Activated CD8-positive, alpha-beta T cell treated with anti-CD3 and anti-CD28 coated beads, Interleukin-2, amount 10 ng/mL, durations not matched to agents 7 days and 5 days (primary cell): ENCODE measurements at regions not wholly inside any gene's neighbourhood (a gene's known extent, or its start where the extent isn't known, plus 50 kb on each side); places are given as distances from the start of the nearest gene placed in this dataset.

Experiments
- ATAC-seq: fragments of 150-1000 bp; cut with Tn5 transposase; one replicate; pipeline ENCODE4 v1.10.0; 2021; ENCODE audit warnings: moderate library complexity
- CTCF ChIA-PET: fragments of 350-600 bp; sonication (Branson Sonifier 250); formaldehyde crosslinking; loops from one replicate; lab custom pipeline; 2021; ENCODE audit warnings: antibody characterized with exemption; lab: Charles Lee
- POLR2A ChIA-PET: fragments of 350-600 bp; sonication (Branson Sonifier 250); formaldehyde crosslinking; loops from one replicate; lab custom pipeline; 2021; ENCODE audit warnings: antibody characterized with exemption; lab: Charles Lee
- DNase-seq: peaks from one replicate; pipeline ENCODE4 v3.0.0-alpha.2; 2020
- H3K27ac Mint-ChIP-seq: one replicate; pipeline ENCODE4 v1.8.0; 2021; ENCODE audit warnings: mild to moderate bottlenecking, mixed read lengths
- H3K27me3 Mint-ChIP-seq: one replicate; pipeline ENCODE4 v1.8.0; 2021; ENCODE audit warnings: low read depth, mixed read lengths
- H3K36me3 Mint-ChIP-seq: one replicate; pipeline ENCODE4 v1.8.0; 2021; ENCODE audit warnings: low read depth, mixed read lengths
- H3K4me1 Mint-ChIP-seq: one replicate; pipeline ENCODE4 v1.8.0; 2021; ENCODE audit warnings: low read depth, mixed read lengths
- H3K4me3 Mint-ChIP-seq: one replicate; pipeline ENCODE4 v1.8.0; 2021; ENCODE audit warnings: mild to moderate bottlenecking, mixed read lengths
- H3K9me3 Mint-ChIP-seq: one replicate; pipeline ENCODE4 v1.8.0; 2022; ENCODE audit warnings: mixed read lengths; ENCODE audit not compliant: insufficient read depth

DNA sequence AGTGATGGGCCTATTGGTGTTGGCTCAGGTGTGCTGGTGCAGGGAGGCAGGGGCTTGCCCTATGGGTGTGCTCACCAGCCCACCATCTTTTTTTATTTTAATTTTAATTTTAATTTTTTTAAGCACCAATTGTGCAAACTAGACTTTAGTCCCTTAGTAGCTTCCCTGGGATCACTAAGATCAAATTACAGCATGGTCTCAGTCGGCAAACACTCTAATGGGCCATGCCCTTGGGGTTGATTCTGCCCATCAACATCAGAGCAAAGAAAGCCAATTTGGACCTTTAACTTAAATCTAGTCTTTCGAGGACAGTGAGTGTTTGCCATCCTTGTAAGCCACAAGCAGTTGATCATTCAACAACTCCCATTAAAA lies 64.7 kb upstream of the KCNE2 start:
- peaks cover 8% of the 10 kb centered on the region for H3K27me3 Mint-ChIP-seq
- H3K4me1 Mint-ChIP-seq: no peaks in the 10 kb centered on the region
- H3K9me3 Mint-ChIP-seq: no peaks in the 10 kb centered on the region
- H3K27ac Mint-ChIP-seq: no peak overlapping the region
- ChIA-PET CTCF (no interaction called here), POLR2A (no interaction called here)
- no peaks in the 10 kb centered on the region for H3K36me3 Mint-ChIP-seq
- H3K4me3 Mint-ChIP-seq: no peak overlapping the region
- no peak for ATAC-seq
- DNase-seq: no peak

DNA sequence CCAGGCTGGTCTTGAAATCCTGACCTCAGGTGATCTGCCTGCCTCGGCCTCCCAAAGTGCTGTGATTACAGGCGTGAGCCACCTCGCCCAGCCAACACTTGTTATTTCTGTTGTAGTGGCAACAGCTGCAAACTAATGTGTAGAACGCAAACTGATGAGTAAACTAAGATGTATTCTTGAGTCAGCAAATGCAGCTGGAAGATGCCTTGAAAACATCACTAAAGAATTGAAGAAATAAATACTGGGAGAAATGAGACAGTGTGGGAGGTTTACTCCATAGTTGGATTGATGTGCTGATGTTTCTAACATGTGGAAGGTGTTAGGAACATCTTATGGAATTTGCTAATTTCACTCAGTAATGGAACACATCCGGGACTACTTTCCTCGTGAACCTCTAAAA lies 61.3 kb upstream of the KCNE2 start:
- H3K36me3 Mint-ChIP-seq: no peaks in the 10 kb centered on the region
- peaks cover 14% of the 10 kb centered on the region for H3K27me3 Mint-ChIP-seq
- no peaks in the 10 kb centered on the region for H3K9me3 Mint-ChIP-seq
- no peak overlapping the region for H3K4me3 Mint-ChIP-seq
- ATAC-seq (no peak), DNase-seq (no peak)
- ChIA-PET CTCF (no interaction called here), POLR2A (no interaction called here)
- no peak overlapping the region for H3K27ac Mint-ChIP-seq
- no peaks in the 10 kb centered on the region for H3K4me1 Mint-ChIP-seq

- Mint-ChIP-seq H3K4me1 (no peaks in the 10 kb centered on the region), H3K4me3 (no peak overlapping the region), H3K36me3 (no peaks in the 10 kb centered on the region), H3K9me3 (no peaks in the 10 kb centered on the region), H3K27me3 (peaks cover 9% of the 10 kb centered on the region), H3K27ac (no peak overlapping the region)
- POLR2A ChIA-PET: no interaction called here
- no peak for ATAC-seq
- DNase-seq: no peak
- CTCF ChIA-PET: no interaction called here
Observed at GRCh38 chr21:34305605-34306604, 57.9 kb upstream of the KCNE2 start.

GRCh38 chr21:34307991-34308532 lies 55.7 kb upstream of the KCNE2 start:
- Mint-ChIP-seq H3K27me3 (peaks cover 7% of the 10 kb centered on the region), H3K27ac (no peak overlapping the region), H3K9me3 (no peaks in the 10 kb centered on the region), H3K4me1 (no peaks in the 10 kb centered on the region), H3K4me3 (no peak overlapping the region), H3K36me3 (no peaks in the 10 kb centered on the region)
- ATAC-seq (no peak), DNase-seq (no peak)
- ChIA-PET POLR2A (no interaction called here), CTCF (no interaction called here)

- ATAC-seq: no peak
- ChIA-PET POLR2A (no interaction called here), CTCF (no interaction called here)
- no peaks in the 10 kb centered on the region for H3K36me3 Mint-ChIP-seq
- no peak overlapping the region for H3K27ac Mint-ChIP-seq
- no peaks in the 10 kb centered on the region for H3K9me3 Mint-ChIP-seq
- no peaks in the 10 kb centered on the region for H3K4me1 Mint-ChIP-seq
- H3K27me3 Mint-ChIP-seq: peaks cover 9% of the 10 kb centered on the region
- DNase-seq: no peak
- no peak overlapping the region for H3K4me3 Mint-ChIP-seq
Observed at GRCh38 chr21:34311561-34312330, 52.1 kb upstream of the KCNE2 start.

DNA sequence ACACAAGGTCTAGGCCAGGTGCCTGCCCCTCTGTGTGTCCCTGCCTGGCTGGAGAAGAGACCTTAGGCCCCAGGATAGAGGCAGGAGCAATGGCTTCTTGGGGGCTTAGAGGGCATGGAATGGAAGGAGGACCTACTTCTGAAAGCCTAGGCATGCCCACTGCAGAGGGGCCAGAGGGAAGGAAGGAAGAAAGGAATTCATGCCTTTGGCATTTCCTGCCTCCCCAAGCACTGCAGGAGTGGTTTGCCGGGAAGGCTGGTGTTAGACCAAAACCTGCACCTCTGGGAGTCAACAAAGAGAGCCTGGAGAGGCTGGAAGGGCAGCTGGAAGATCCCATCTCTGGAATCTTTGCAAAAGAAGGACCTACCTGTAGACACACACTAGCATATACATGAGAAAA lies 50.7 kb upstream of the KCNE2 start:
- CTCF ChIA-PET: no interaction called here
- Mint-ChIP-seq H3K36me3 (no peaks in the 10 kb centered on the region), H3K27ac (no peak overlapping the region), H3K9me3 (no peaks in the 10 kb centered on the region), H3K27me3 (peaks cover 9% of the 10 kb centered on the region), H3K4me3 (no peak overlapping the region), H3K4me1 (no peaks in the 10 kb centered on the region)
- ATAC-seq (no peak), DNase-seq (no peak)
- POLR2A ChIA-PET: no interaction called here
